H9 (cell line): ENCODE measurements at regions not wholly inside any gene's neighbourhood (a gene's known extent, or its start where the extent isn't known, plus 50 kb on each side); places are given as distances from the start of the nearest gene placed in this dataset.

Source experiments
- DNase-seq: peaks from one replicate; pipeline ENCODE4 v3.0.0-alpha.2; 2017
- H2AFZ ChIP-seq: one replicate; pipeline ENCODE4 v1.6.1; 2013; ENCODE audit warnings: mild to moderate bottlenecking, low read length, control low read depth, moderate library complexity
- H2AK5ac ChIP-seq: 2 replicates; pipeline ENCODE4 v1.6.1; 2013; ENCODE audit warnings: low read length, control low read depth, mixed read lengths; ENCODE audit not compliant: insufficient read length
- H2BK120ac ChIP-seq: one replicate; pipeline ENCODE4 v1.6.1; 2013; ENCODE audit warnings: low read depth, mild to moderate bottlenecking, low read length, control low read depth, inconsistent platforms; ENCODE audit not compliant: poor library complexity, severe bottlenecking
- H2BK12ac ChIP-seq: 2 replicates; pipeline ENCODE4 v1.6.1; 2013; ENCODE audit warnings: low read length, control low read depth, mixed read lengths, low read depth; ENCODE audit not compliant: insufficient read length
- H2BK15ac ChIP-seq: 2 replicates; pipeline ENCODE4 v1.6.1; 2013; ENCODE audit warnings: low read depth, low read length, control low read depth
- H2BK20ac ChIP-seq: one replicate; pipeline ENCODE4 v1.6.1; 2013; ENCODE audit warnings: low read depth, mild to moderate bottlenecking, low read length, control low read depth, inconsistent platforms; ENCODE audit not compliant: poor library complexity, severe bottlenecking
- H2BK5ac ChIP-seq: 2 replicates; pipeline ENCODE4 v1.6.1; 2013; ENCODE audit warnings: low read length, control low read depth, mixed read lengths; ENCODE audit not compliant: insufficient read length
- H3K14ac ChIP-seq: 2 replicates; pipeline ENCODE4 v1.6.1; 2013; ENCODE audit warnings: low read length, control low read depth; ENCODE audit not compliant: insufficient read depth
- H3K18ac ChIP-seq: 2 replicates; pipeline ENCODE4 v1.6.1; 2013; ENCODE audit warnings: low read depth, mild to moderate bottlenecking, mixed read lengths, low read length, control low read depth; ENCODE audit not compliant: insufficient read length
- H3K23ac ChIP-seq: 2 replicates; pipeline ENCODE4 v1.6.1; 2013; ENCODE audit warnings: low read length, control low read depth, mixed read lengths, low read depth; ENCODE audit not compliant: insufficient read length
- H3K23me2 ChIP-seq: 2 replicates; pipeline ENCODE4 v1.6.1; 2013; ENCODE audit warnings: low read depth, mild to moderate bottlenecking, mixed read lengths, low read length, control low read depth; ENCODE audit not compliant: insufficient read length, poor library complexity, severe bottlenecking
- H3K27ac ChIP-seq: 2 replicates; pipeline ENCODE4 v1.5.1; 2013; ENCODE audit warnings: low read length, control low read depth, mixed read lengths, low read depth; ENCODE audit not compliant: insufficient read length
- H3K27me3 ChIP-seq: 2 replicates; pipeline ENCODE4 v1.6.1; 2013; ENCODE audit warnings: low read length, control low read depth, inconsistent platforms; ENCODE audit not compliant: insufficient read depth
- H3K4ac ChIP-seq: 2 replicates; pipeline ENCODE4 v1.6.1; 2013; ENCODE audit warnings: low read depth, mild to moderate bottlenecking, control low read depth, inconsistent platforms, low read length, moderate library complexity
- H3K4me1 ChIP-seq: 2 replicates; pipeline ENCODE4 v1.6.1; 2013; ENCODE audit warnings: low read length, control low read depth, inconsistent platforms; ENCODE audit not compliant: insufficient read depth
- H3K4me2 ChIP-seq: 2 replicates; pipeline ENCODE4 v1.6.1; 2013; ENCODE audit warnings: low read length, control low read depth, mixed read lengths; ENCODE audit not compliant: insufficient read length, insufficient read depth
- H3K56ac ChIP-seq: 2 replicates; pipeline ENCODE4 v1.6.1; 2013; ENCODE audit warnings: low read depth, mild to moderate bottlenecking, mixed read lengths, low read length, control low read depth; ENCODE audit not compliant: insufficient read length
- H3K79me1 ChIP-seq: 2 replicates; pipeline ENCODE4 v1.6.1; 2013; ENCODE audit warnings: low read depth, mild to moderate bottlenecking, moderate library complexity, low read length, control low read depth, inconsistent platforms; ENCODE audit not compliant: insufficient read depth, poor library complexity, severe bottlenecking
- H3K79me2 ChIP-seq: 2 replicates; pipeline ENCODE4 v1.6.1; 2013; ENCODE audit warnings: low read length, control low read depth, inconsistent platforms; ENCODE audit not compliant: insufficient read depth
- H3K9ac ChIP-seq: 2 replicates; pipeline ENCODE4 v1.6.1; 2013; ENCODE audit warnings: low read length, control low read depth, mixed read lengths; ENCODE audit not compliant: insufficient read length; ENCODE audit errors: extremely low read depth
- H3K9me3 ChIP-seq: one replicate; pipeline ENCODE4 v1.6.1; 2013; ENCODE audit warnings: low read depth, low read length, inconsistent platforms; ENCODE audit not compliant: control insufficient read depth
- H3T11ph ChIP-seq: one replicate; pipeline ENCODE4 v1.6.1; 2013; ENCODE audit warnings: mild to moderate bottlenecking, low read length, control low read depth, inconsistent platforms
- H4K20me1 ChIP-seq: one replicate; pipeline ENCODE4 v1.6.1; 2013; ENCODE audit not compliant: control insufficient read depth, insufficient read length, insufficient read depth
- H4K5ac ChIP-seq: 2 replicates; pipeline ENCODE4 v1.6.1; 2013; ENCODE audit warnings: low read depth, mild to moderate bottlenecking, mixed read lengths, low read length, control low read depth; ENCODE audit not compliant: insufficient read length
- H4K8ac ChIP-seq: replicated peaks from 2 replicates; pipeline ENCODE4 v1.6.1; 2013; ENCODE audit warnings: low read length, control low read depth, mixed read lengths, low read depth; ENCODE audit not compliant: insufficient read length
- H4K91ac ChIP-seq: 2 replicates; pipeline ENCODE4 v1.6.1; 2013; ENCODE audit warnings: low read depth, mild to moderate bottlenecking, moderate library complexity, mixed read lengths, low read length, control low read depth; ENCODE audit not compliant: insufficient read length
- H3K27ac Mint-ChIP-seq, 3 experiments: 2 replicates in 2 of 3; 3 replicates in 1 of 3; pipeline ENCODE4 v1.8.0; 2020 to 2021; ENCODE audit warnings: mixed read lengths in 3 of 3, mild to moderate bottlenecking in 1 of 3, moderate library complexity in 1 of 3
- H3K27me3 Mint-ChIP-seq: 2 replicates; pipeline ENCODE4 v1.8.0; 2021; ENCODE audit warnings: low read depth, mild to moderate bottlenecking, moderate library complexity, mixed read lengths
- H3K36me3 Mint-ChIP-seq, 3 experiments: 2 replicates in 2 of 3; 3 replicates in 1 of 3; pipeline ENCODE4 v1.8.0; 2020 to 2021; ENCODE audit warnings: low read depth in 3 of 3, mixed read lengths in 3 of 3; ENCODE audit not compliant: insufficient read depth in 1 of 3
- H3K4me1 Mint-ChIP-seq, 2 experiments: 2 replicates each; pipeline ENCODE4 v1.8.0; 2020; ENCODE audit warnings: mixed read lengths in 2 of 2
- H3K4me3 Mint-ChIP-seq, 2 experiments: 2 replicates in 1 of 2; 3 replicates in 1 of 2; pipeline ENCODE4 v1.8.0; 2020 to 2021; ENCODE audit warnings: mild to moderate bottlenecking in 2 of 2, mixed read lengths in 2 of 2, moderate library complexity in 1 of 2
- H3K9me3 Mint-ChIP-seq, 2 experiments: 2 replicates in 1 of 2; 3 replicates in 1 of 2; pipeline ENCODE4 v1.8.0; 2020; ENCODE audit warnings: mild to moderate bottlenecking in 2 of 2, mixed read lengths in 2 of 2, moderate library complexity in 1 of 2
- CTCF ChIP-seq: fragments of 200-600 bp; sonication (generic); conservative IDR thresholded peaks from 3 replicates; pipeline ENCODE4 v1.8.0; 2021; ENCODE audit warnings: antibody characterized with exemption, mild to moderate bottlenecking
- WGBS: extraction: QIAGEN DNeasy Blood & Tissue Kit; methylation state at CpG from one replicate; pipeline ENCODE4 v1.1.7; 2013; ENCODE audit warnings: missing lambda C conversion rate, low lambda C conversion rate, mixed read lengths; ENCODE audit not compliant: insufficient read length; ENCODE audit errors: extremely low coverage; 5-methylcytosine and 5-hydroxymethylcytosine counted together

GRCh38 chr6:168371981-168372711, 52.6 kb upstream of the DACT2 start:
- DNase-seq, result no peak
- no peaks in the 10 kb centered on the region for H3K4me1 ChIP-seq
- H4K91ac ChIP-seq, result no peak overlapping the region
- no peak overlapping the region for H2BK20ac ChIP-seq
- no peaks in the 10 kb centered on the region for H3K79me1 ChIP-seq
- peak overlapping the region in 1 of 3 experiments; percentile 48; a peak in 1 of 7 replicates for H3K27ac Mint-ChIP-seq
- no peaks in the 10 kb centered on the region for H3K23me2 ChIP-seq
- no peaks in the 10 kb centered on the region for H3K36me3 Mint-ChIP-seq
- no peaks in the 10 kb centered on the region for H3K9me3 Mint-ChIP-seq
- no peak overlapping the region for H4K5ac ChIP-seq
- no peak overlapping the region for H3K56ac ChIP-seq
- no peak overlapping the region for H2AK5ac ChIP-seq
- H3K9ac ChIP-seq, result no peak overlapping the region
- H2BK12ac ChIP-seq, result no peak overlapping the region
- no peak overlapping the region for H2BK120ac ChIP-seq
- no peaks in the 10 kb centered on the region for H3K79me2 ChIP-seq
- no peak overlapping the region for H3T11ph ChIP-seq
- no peak overlapping the region for H3K27ac ChIP-seq
- H3K18ac ChIP-seq, result no peak overlapping the region
- H4K20me1 ChIP-seq, result no peaks in the 10 kb centered on the region
- H3K4me2 ChIP-seq, result no peak overlapping the region
- H3K4ac ChIP-seq, result no peak overlapping the region
- H3K23ac ChIP-seq, result no peak overlapping the region
- H3K27me3 ChIP-seq, result no peaks in the 10 kb centered on the region
- no peaks in the 10 kb centered on the region for H3K9me3 ChIP-seq
- TF ChIP-seq CTCF, result no peak
- H3K4me3 Mint-ChIP-seq, result no peak overlapping the region
- no peak overlapping the region for H2AFZ ChIP-seq
- H3K27me3 Mint-ChIP-seq, result peaks cover 12% of the 10 kb centered on the region
- H3K14ac ChIP-seq, result no peak overlapping the region
- no peak overlapping the region for H4K8ac ChIP-seq
- peaks cover 10 to 25% of the 10 kb centered on the region in 2 experiments for H3K4me1 Mint-ChIP-seq
- no peak overlapping the region for H2BK5ac ChIP-seq
- H2BK15ac ChIP-seq, result no peak overlapping the region
- WGBS, result no CpG with 5 or more reads among the region's 21 CpGs
